HG02970 (cell line): ENCODE measurements at regions not wholly inside any gene's neighbourhood (a gene's known extent, or its start where the extent isn't known, plus 50 kb on each side); places are given as distances from the start of the nearest gene placed in this dataset.
"Not testable (repeated sequence)": the region's sequence is repeated elsewhere in the genome, so short reads cannot be mapped to it uniquely, and the experiment has no call there.

Source experiments
- ATAC-seq: cut with Tn5 transposase; IDR thresholded peaks from one replicate; pipeline ENCODE4 v1.9.1; 2021; ENCODE audit warnings: mild to moderate bottlenecking, moderate library complexity, moderate number of reproducible peaks; ENCODE audit not compliant: unreplicated experiment, low FRiP score

DNA sequence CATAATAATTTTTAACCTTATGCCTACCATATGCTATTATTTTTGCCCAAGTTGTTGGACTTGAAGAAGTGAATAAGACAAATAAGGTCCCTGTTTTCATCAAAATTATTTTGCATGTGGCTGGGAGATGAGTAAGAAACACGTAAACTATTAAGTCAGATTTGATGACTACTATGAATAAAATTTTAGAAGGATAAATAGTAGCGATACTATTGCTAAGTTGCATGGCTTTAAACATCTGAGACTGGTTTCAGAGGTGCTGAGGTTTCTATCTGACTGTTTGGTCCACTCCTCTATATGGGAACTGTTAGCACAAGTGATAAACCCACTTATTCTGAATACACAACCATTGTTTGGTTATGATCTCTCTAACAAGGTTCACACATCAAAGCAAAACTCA lies 674.3 kb upstream of the MDGA2 start:
- no peak for ATAC-seq

DNA sequence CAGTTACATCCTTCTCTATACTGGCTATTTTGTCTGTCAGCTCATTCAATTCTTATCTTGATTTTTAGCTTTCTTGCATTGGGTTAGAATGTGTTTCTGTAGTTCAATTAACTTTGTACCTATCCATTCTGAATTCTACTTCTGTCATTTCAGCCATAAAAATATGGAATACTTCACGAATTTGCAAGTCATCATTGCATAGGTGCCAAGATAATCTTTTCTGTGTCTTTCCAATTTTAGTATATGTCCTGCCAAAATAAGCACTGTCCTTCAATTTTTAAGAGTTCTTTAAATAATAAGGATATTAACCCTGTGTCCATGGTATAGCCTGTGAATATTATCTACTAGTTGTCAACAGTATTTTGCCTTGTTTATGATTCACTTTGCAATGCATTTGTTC lies 665.7 kb upstream of the MDGA2 start:
- no peak for ATAC-seq

DNA sequence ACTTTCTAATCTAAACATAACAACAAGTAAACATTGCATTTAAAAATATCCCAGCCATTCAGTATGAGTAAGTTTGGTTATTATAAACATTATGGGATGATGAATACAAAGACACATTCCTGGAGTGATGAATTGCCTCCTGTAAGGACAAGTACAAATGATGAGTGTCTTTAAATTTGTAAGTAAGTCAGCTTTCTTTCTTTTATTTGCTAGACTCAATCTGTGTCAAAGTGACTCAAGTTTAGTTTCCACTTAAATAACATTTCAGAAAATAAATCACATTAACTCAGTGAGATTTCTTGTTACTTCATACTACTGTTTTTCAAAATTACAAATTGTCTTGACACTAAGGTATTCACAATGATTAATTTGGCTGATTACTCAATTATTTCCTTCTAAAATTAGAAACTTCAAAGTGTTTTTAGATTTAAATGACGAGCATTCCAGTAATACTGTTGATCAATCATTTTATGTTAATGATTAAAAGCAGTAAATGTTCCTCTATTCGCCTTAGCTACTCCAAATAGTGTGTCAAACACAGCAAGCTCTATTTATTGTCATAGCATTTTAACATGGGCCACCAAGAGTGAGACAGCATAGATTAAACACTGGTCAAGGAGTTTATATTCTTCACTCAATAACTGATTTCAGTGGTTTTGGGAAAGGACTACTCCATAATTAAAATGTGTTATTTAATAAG lies 658.0 kb upstream of the MDGA2 start:
- no peak for ATAC-seq

GRCh38 chr14:48331421-48331820 lies 656.0 kb upstream of the MDGA2 start:
- ATAC-seq: no peak

GRCh38 chr14:48325486-48325885 lies 650.1 kb upstream of the MDGA2 start:
- no peak for ATAC-seq

DNA sequence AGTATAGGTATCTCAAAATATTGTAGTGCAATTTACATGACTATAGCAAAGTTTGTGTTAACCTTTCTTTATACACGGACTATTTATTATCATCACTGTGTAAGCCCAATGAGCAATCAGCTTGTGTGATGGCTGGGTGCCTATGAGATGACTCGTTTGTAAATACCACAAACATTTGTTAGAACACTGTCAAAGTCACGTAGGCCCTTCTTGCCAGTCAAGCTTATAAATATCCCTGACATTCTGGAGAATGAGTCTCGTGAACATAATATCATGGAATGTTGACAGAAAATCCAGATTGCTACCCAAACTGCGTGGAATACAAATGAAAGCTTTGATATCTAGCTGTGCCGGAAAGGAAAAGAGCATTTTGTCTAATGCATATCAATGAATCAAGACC lies 648.3 kb upstream of the MDGA2 start:
- ATAC-seq: no peak

- no peak for ATAC-seq
These were observed 644.4 kb upstream of the MDGA2 start for GRCh38 chr14:48319823-48320222.

- no peak for ATAC-seq
These were observed 629.3 kb upstream of the MDGA2 start for GRCh38 chr14:48304729-48305128.

- no peak for ATAC-seq
These were observed 614.3 kb upstream of the MDGA2 start for GRCh38 chr14:48289701-48290100.

DNA sequence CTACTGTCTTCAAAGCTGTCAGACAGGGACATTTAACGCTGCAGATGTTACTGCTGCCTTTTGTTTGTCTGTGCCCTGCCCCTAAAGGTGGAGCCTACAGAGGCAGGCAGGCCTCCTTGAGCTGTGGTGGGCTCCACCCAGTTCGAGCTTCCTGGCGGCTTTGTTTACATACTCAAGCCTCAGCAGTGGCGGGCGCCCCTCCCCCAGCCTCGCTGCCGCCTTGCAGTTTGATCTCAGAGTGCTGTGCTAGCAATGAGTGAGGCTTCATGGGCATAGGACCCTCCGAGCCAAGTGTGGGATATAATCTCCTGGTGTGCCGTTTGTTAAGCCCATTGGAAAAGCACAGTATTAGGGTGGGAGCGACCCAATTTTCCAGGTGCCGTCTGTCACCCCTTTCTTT lies 609.8 kb upstream of the MDGA2 start:
- ATAC-seq: not testable (repeated sequence)

DNA sequence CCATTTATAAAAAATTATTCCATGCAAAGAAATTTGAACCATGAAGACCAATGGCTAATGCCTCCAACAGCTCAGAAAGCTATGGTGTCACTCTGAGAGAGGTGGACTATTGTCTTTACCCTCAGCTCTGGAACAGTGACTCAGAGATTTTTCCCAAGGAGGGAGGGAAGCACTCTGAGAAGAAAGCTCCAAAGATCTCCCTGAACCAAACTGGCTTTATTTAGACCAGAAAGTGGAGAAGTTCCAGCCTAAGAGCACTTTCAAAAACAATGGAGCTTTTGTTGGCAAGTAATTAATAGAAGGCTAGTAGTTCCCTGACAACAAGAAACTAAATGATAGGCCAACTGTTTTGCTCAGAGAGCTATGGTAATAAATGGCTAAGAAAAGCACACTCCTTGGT lies 599.9 kb upstream of the MDGA2 start:
- no peak for ATAC-seq

- ATAC-seq: no peak
These were observed 599.4 kb upstream of the MDGA2 start for GRCh38 chr14:48274826-48275225.

GRCh38 chr14:48267926-48268325 lies 592.5 kb upstream of the MDGA2 start:
- ATAC-seq: not testable (repeated sequence)

- ATAC-seq: not testable (repeated sequence)
These were observed 590.8 kb upstream of the MDGA2 start for GRCh38 chr14:48266201-48266600.

- no peak for ATAC-seq
These were observed 586.0 kb upstream of the MDGA2 start for GRCh38 chr14:48261436-48261835.

DNA sequence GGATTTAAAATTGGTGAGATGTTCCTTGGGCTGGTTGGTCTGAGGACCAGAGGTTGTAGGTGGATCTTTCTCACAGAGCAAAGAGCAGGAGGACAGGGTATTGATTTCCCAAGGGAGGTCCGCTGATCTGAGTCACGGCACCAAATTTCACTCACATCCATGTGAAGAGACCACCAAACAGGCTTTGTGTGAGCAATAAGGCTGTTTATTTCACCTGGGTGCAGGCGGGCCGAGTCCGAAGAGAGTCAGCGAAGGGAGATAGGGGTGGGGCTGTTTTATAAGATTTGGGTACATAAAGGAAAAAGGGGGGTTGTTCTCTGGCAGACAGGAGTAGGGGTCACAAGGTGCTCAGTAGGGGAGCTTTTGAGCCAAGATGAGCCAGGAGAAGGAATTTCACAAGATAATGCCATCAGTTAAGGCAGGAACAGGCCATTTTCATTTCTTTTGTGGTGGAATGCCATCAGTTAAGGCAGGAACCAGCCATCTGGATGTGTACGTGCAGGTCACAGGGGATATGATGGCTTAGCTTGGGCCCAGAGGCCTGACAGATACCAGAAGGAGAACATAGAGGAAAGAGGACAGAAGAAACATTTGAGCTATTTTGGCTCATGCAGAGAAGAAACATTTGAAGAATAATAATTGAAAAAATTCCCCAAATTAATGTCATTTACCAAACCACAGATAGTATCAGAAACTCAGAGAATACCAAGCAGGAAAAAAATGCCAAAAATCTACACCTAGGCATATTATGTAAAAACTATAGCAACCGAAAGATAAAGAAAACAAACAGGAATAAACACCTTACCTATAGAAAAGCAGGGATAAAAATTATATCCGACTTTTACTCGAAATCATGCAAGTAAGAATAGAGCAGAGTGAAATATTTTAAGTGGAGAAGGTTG lies 585.2 kb upstream of the MDGA2 start:
- not testable (repeated sequence) for ATAC-seq

DNA sequence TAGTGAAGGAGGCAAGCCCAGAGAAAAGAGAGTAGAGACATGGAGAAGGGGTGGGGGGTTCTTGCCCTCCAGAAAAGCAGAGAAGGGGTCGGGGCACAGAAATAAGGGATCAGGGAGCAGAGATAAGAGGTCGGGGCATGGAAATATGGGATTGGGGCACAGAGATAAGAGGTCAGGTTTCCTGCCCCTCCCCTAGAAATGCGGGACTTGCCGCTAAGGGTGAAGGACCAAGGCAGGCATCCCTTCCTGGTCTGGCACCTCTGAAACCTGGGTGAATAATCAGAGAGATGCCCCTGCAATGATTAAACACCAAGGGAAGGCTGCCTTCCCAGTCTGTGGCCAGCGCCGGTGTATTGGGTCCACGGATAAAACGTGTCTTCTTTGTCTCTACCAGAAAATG lies 584.5 kb upstream of the MDGA2 start:
- ATAC-seq: not testable (repeated sequence)

- not testable (repeated sequence) for ATAC-seq
These were observed 583.8 kb upstream of the MDGA2 start for GRCh38 chr14:48259232-48259631.

GRCh38 chr14:48258703-48259102 lies 583.3 kb upstream of the MDGA2 start:
- not testable (repeated sequence) for ATAC-seq

DNA sequence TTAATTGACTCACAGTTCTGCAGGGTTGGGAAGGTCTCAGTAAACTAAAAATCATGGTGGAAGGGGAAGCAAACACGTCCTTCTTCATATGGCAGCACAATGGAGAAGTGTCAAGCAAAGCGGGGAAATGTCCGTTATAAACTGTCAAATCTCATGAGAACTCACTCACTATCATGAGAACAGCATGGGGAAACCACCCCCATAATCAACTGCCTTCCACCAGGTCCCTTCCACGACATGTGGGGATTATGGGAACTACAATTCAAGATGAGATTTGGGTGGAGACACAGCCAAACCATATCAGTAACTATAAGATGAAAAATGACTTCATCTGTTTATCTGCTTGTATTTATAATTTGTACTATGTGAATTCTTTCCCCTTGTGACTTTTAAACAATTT lies 577.6 kb upstream of the MDGA2 start:
- ATAC-seq: no peak

DNA sequence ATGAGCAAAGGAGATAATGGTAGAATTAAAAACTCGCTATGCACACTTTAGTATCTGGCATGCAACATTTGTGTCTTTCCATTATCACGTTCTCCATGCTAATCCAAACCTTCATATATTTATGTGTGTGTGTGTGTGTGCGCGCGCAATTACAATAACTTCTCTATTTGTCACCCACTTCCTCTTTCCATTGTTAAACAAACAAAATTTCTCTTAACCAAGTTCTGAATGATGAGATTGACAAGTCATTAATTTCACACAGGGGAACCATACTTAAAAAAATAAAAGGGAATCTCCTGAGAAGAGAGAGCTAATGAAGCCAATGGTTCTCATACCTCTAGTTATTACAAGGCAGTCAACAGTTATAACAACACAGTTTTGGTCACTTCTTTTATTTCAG lies 575.9 kb upstream of the MDGA2 start:
- ATAC-seq: no peak

- ATAC-seq: no peak
These were observed 575.2 kb upstream of the MDGA2 start for GRCh38 chr14:48250575-48250974.
